IPS-18a (cell line): ENCODE measurements at regions not wholly inside any gene's neighbourhood (a gene's known extent, or its start where the extent isn't known, plus 50 kb on each side); places are given as distances from the start of the nearest gene placed in this dataset.

Source experiments
- H3K27ac ChIP-seq: one replicate; pipeline ENCODE4 v1.5.1; 2013; ENCODE audit warnings: low read length
- H3K27me3 ChIP-seq: one replicate; pipeline ENCODE4 v1.6.1; 2013; ENCODE audit warnings: mild to moderate bottlenecking, low read length; ENCODE audit not compliant: control insufficient read depth, insufficient read depth
- H3K36me3 ChIP-seq: one replicate; pipeline ENCODE4 v1.6.1; 2013; ENCODE audit warnings: low read depth, low read length; ENCODE audit not compliant: control insufficient read depth
- H3K4me1 ChIP-seq: one replicate; pipeline ENCODE4 v1.6.1; 2013; ENCODE audit warnings: low read depth, low read length; ENCODE audit not compliant: control insufficient read depth
- H3K4me3 ChIP-seq: one replicate; pipeline ENCODE4 v1.5.1; 2013; ENCODE audit warnings: low read length
- H3K9ac ChIP-seq: one replicate; pipeline ENCODE4 v1.6.1; 2013; ENCODE audit warnings: mild to moderate bottlenecking, low read length, moderate library complexity
- H3K9me3 ChIP-seq: one replicate; pipeline ENCODE4 v1.6.1; 2013; ENCODE audit warnings: low read depth, low read length; ENCODE audit not compliant: control insufficient read depth

DNA sequence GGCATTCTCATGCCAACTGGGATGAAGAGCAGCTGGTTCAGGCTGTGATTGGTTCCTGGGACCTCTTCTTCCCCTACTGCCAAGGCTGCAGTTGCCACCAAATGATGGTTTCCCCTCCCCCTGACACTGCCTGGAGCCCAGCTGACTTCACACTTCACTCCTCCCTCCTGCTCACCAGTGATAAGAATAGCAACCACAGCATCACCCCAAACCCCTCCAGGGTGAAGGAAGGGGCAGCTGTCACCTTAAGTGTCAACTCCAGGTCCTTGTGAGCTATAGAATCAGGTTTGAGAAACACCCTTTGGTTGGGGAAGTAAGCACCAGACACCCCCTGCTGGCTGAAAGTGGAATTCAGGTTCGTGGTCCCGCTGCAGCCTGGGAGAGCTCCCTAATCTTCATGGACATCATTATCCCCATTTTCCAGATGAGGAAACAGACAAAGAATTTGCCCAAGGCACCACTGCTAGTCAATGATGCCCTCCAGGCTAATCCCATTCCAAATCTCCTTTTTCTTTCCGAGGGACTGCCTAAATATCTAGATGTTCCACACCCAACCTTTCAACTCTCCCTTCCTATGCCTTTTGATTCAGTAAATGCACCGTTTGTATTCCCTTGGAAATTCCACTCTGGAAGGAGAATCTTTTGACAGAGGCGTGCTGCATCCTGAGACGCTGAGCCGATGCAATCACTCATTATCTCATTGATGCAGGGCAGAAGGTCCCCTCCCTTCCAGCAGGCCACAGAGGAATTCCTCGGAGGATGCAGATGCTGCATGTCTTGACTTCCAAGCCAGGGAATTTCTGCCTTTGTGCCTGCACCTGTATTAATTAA is 50.6 kb upstream of the UQCRFS1 start:
- H3K9ac ChIP-seq: no peak overlapping the region
- H3K9me3 ChIP-seq: no peaks in the 10 kb centered on the region
- H3K4me3 ChIP-seq: no peak overlapping the region
- H3K27ac ChIP-seq: no peak overlapping the region
- H3K27me3 ChIP-seq: no peaks in the 10 kb centered on the region
- H3K36me3 ChIP-seq: no peaks in the 10 kb centered on the region
- peaks cover 5% of the 10 kb centered on the region for H3K4me1 ChIP-seq

GRCh38 chr19:29264897-29265296 is 51.9 kb upstream of the UQCRFS1 start:
- Histone ChIP-seq H3K36me3 (no peaks in the 10 kb centered on the region), H3K4me1 (peaks cover 14% of the 10 kb centered on the region), H3K27me3 (no peaks in the 10 kb centered on the region), H3K4me3 (no peak overlapping the region), H3K9ac (no peak overlapping the region), H3K27ac (no peak overlapping the region), H3K9me3 (no peaks in the 10 kb centered on the region)

DNA sequence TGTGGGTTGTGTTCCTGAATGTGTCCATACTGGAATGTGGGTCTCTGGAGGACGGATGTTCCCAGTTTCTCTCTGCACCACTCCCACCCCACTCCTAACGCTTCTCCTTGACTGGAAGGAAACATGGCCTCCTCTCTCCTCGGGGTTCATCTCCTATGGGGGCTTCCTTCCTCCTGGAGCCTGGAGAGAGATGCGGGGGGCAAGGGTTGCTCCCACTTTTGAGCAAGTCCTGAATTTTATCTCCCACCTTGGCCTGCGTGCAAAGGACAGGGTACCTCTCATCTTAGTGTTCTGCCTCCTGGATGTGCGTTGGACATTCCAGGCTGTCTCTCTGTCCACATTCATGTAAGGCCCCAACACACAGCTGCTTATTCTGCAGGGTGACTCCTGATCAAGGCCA is 52.5 kb upstream of the UQCRFS1 start:
- no peaks in the 10 kb centered on the region for H3K9me3 ChIP-seq
- H3K4me1 ChIP-seq: peaks cover 14% of the 10 kb centered on the region
- H3K9ac ChIP-seq: no peak overlapping the region
- H3K4me3 ChIP-seq: no peak overlapping the region
- H3K27me3 ChIP-seq: no peaks in the 10 kb centered on the region
- no peak overlapping the region for H3K27ac ChIP-seq
- H3K36me3 ChIP-seq: no peaks in the 10 kb centered on the region

- Histone ChIP-seq H3K9ac (no peak overlapping the region), H3K4me3 (no peak overlapping the region), H3K9me3 (no peaks in the 10 kb centered on the region), H3K27ac (no peak overlapping the region), H3K27me3 (no peaks in the 10 kb centered on the region), H3K4me1 (peaks cover 14% of the 10 kb centered on the region), H3K36me3 (no peaks in the 10 kb centered on the region)
These were observed 53.0 kb upstream of the UQCRFS1 start for GRCh38 chr19:29266001-29266400.

GRCh38 chr19:29266603-29267002 is 53.7 kb upstream of the UQCRFS1 start:
- Histone ChIP-seq H3K9ac (no peak overlapping the region), H3K27me3 (no peaks in the 10 kb centered on the region), H3K4me3 (no peak overlapping the region), H3K4me1 (peaks cover 14% of the 10 kb centered on the region), H3K27ac (no peak overlapping the region), H3K9me3 (no peaks in the 10 kb centered on the region), H3K36me3 (no peaks in the 10 kb centered on the region)

- Histone ChIP-seq H3K36me3 (no peaks in the 10 kb centered on the region), H3K4me1 (peaks cover 14% of the 10 kb centered on the region), H3K27ac (no peak overlapping the region), H3K9me3 (no peaks in the 10 kb centered on the region), H3K27me3 (no peaks in the 10 kb centered on the region), H3K9ac (no peak overlapping the region), H3K4me3 (no peak overlapping the region)
These were observed 54.8 kb upstream of the UQCRFS1 start for GRCh38 chr19:29267701-29268100.

GRCh38 chr19:29268103-29268502 is 55.2 kb upstream of the UQCRFS1 start:
- no peak overlapping the region for H3K9ac ChIP-seq
- peaks cover 14% of the 10 kb centered on the region for H3K4me1 ChIP-seq
- H3K4me3 ChIP-seq: no peak overlapping the region
- no peaks in the 10 kb centered on the region for H3K9me3 ChIP-seq
- H3K36me3 ChIP-seq: no peaks in the 10 kb centered on the region
- H3K27me3 ChIP-seq: no peaks in the 10 kb centered on the region
- H3K27ac ChIP-seq: no peak overlapping the region

- no peaks in the 10 kb centered on the region for H3K36me3 ChIP-seq
- H3K4me1 ChIP-seq: peaks cover 14% of the 10 kb centered on the region
- no peak overlapping the region for H3K27ac ChIP-seq
- H3K4me3 ChIP-seq: no peak overlapping the region
- H3K9me3 ChIP-seq: no peaks in the 10 kb centered on the region
- no peaks in the 10 kb centered on the region for H3K27me3 ChIP-seq
- no peak overlapping the region for H3K9ac ChIP-seq
These were observed 55.9 kb upstream of the UQCRFS1 start for GRCh38 chr19:29268721-29269393.

DNA sequence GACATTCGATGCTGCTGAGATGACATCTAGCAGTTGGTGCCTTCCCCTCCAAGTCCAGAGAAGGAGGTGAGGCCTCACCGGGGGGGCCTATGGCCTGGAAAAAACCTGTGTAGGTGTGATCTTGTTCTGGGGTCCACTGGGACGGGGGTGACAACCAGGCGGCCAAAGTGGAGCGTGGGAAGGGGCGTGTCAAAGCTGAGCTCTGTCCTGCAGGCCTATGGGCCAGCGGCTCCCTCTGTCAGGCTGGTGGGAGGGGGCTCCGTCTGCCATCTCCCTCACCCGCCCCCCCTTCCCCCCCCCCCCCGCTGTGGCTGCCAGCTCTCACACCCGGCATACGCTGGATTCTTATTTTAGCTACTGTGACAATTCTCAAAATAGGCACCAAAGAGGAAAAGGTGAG is 56.7 kb upstream of the UQCRFS1 start:
- Histone ChIP-seq H3K4me1 (peaks cover 14% of the 10 kb centered on the region), H3K27ac (no peak overlapping the region), H3K9ac (no peak overlapping the region), H3K27me3 (no peaks in the 10 kb centered on the region), H3K4me3 (no peak overlapping the region), H3K9me3 (no peaks in the 10 kb centered on the region), H3K36me3 (no peaks in the 10 kb centered on the region)

GRCh38 chr19:29271341-29271740 is 58.4 kb upstream of the UQCRFS1 start:
- H3K4me3 ChIP-seq: no peak overlapping the region
- no peaks in the 10 kb centered on the region for H3K27me3 ChIP-seq
- peaks cover 14% of the 10 kb centered on the region for H3K4me1 ChIP-seq
- H3K9me3 ChIP-seq: no peaks in the 10 kb centered on the region
- H3K27ac ChIP-seq: no peak overlapping the region
- H3K9ac ChIP-seq: no peak overlapping the region
- H3K36me3 ChIP-seq: no peaks in the 10 kb centered on the region

GRCh38 chr19:29271911-29272310 is 59.0 kb upstream of the UQCRFS1 start:
- Histone ChIP-seq H3K9ac (no peak overlapping the region), H3K27me3 (no peaks in the 10 kb centered on the region), H3K36me3 (no peaks in the 10 kb centered on the region), H3K4me3 (no peak overlapping the region), H3K27ac (no peak overlapping the region), H3K4me1 (peaks cover 14% of the 10 kb centered on the region), H3K9me3 (no peaks in the 10 kb centered on the region)
